ENCODE measurements at regions not wholly inside any gene's neighbourhood (a gene's known extent, or its start where the extent isn't known, plus 50 kb on each side); places are given as distances from the start of the nearest gene placed in this dataset.
"Not testable (repeated sequence)": the region's sequence is repeated elsewhere in the genome, so short reads cannot be mapped to it uniquely, and the experiment has no call there.

GRCh38 chr3:162398554-162398953, 901.9 kb downstream of the OTOL1 start:
- Mint-ChIP-seq H3K4me3 (no peak overlapping the region), H3K36me3 (ENCODE audit: low read depth) (peaks cover 4% of the 10 kb centered on the region), H3K27me3 (ENCODE audit: low read depth) (no peaks in the 10 kb centered on the region), H3K9me3 (peaks cover 4% of the 10 kb centered on the region), H3K4me1 (no peaks in the 10 kb centered on the region), H3K27ac (ENCODE audit: unreplicated experiment) (no peak overlapping the region)
- no peak for DNase-seq (ENCODE audit: low read depth, low spot score)
- TF ChIP-seq CTCF (conservative IDR thresholded peaks at IDR 0.05) = no peak

GRCh38 chr3:162400697-162401096, 904.1 kb downstream of the OTOL1 start:
- no peak overlapping the region for H3K4me3 Mint-ChIP-seq
- no peaks in the 10 kb centered on the region for H3K4me1 Mint-ChIP-seq
- TF ChIP-seq CTCF (conservative IDR thresholded peaks at IDR 0.05) = no peak
- no peaks in the 10 kb centered on the region for H3K27me3 Mint-ChIP-seq (ENCODE audit: low read depth)
- H3K27ac Mint-ChIP-seq (ENCODE audit: unreplicated experiment) = no peak overlapping the region
- no peak for DNase-seq (ENCODE audit: low read depth, low spot score)
- H3K36me3 Mint-ChIP-seq (ENCODE audit: low read depth) = no peaks in the 10 kb centered on the region
- H3K9me3 Mint-ChIP-seq = peaks cover 4% of the 10 kb centered on the region

- not testable (repeated sequence) for H3K9me3 Mint-ChIP-seq; DNase-seq (ENCODE audit: low read depth, low spot score); H3K4me1 Mint-ChIP-seq; H3K36me3 Mint-ChIP-seq (ENCODE audit: low read depth); H3K27ac Mint-ChIP-seq (ENCODE audit: unreplicated experiment); H3K27me3 Mint-ChIP-seq (ENCODE audit: low read depth); H3K4me3 Mint-ChIP-seq
Observed at GRCh38 chr3:162411556-162411955, 914.9 kb downstream of the OTOL1 start.

GRCh38 chr3:162421721-162422120, 925.1 kb downstream of the OTOL1 start:
- no peaks in the 10 kb centered on the region for H3K4me1 Mint-ChIP-seq
- H3K27me3 Mint-ChIP-seq (ENCODE audit: low read depth) = no peaks in the 10 kb centered on the region
- DNase-seq (ENCODE audit: low read depth, low spot score) = no peak
- no peak overlapping the region for H3K27ac Mint-ChIP-seq (ENCODE audit: unreplicated experiment)
- no peak for TF ChIP-seq CTCF (conservative IDR thresholded peaks at IDR 0.05)
- H3K9me3 Mint-ChIP-seq = no peaks in the 10 kb centered on the region
- H3K36me3 Mint-ChIP-seq (ENCODE audit: low read depth) = no peaks in the 10 kb centered on the region
- H3K4me3 Mint-ChIP-seq = no peak overlapping the region

GRCh38 chr3:162428192-162428591, 931.6 kb downstream of the OTOL1 start:
- Mint-ChIP-seq H3K27ac (ENCODE audit: unreplicated experiment) (no peak overlapping the region), H3K4me1 (no peaks in the 10 kb centered on the region)
- DNase-seq (ENCODE audit: low read depth, low spot score) = no peak

GRCh38 chr3:162435750-162436149, 939.1 kb downstream of the OTOL1 start:
- H3K9me3 Mint-ChIP-seq = peaks cover 19% of the 10 kb centered on the region
- peaks cover 2% of the 10 kb centered on the region for H3K36me3 Mint-ChIP-seq (ENCODE audit: low read depth)
- no peak overlapping the region for H3K27ac Mint-ChIP-seq (ENCODE audit: unreplicated experiment)
- TF ChIP-seq CTCF (conservative IDR thresholded peaks at IDR 0.05) = no peak
- H3K4me3 Mint-ChIP-seq = no peak overlapping the region
- DNase-seq (ENCODE audit: low read depth, low spot score) = no peak
- no peaks in the 10 kb centered on the region for H3K4me1 Mint-ChIP-seq
- no peaks in the 10 kb centered on the region for H3K27me3 Mint-ChIP-seq (ENCODE audit: low read depth)

More at GRCh38 chr3:162428192-162428591, 931.6 kb downstream of the OTOL1 start:
- Mint-ChIP-seq H3K9me3 (peaks cover 12% of the 10 kb centered on the region), H3K27me3 (ENCODE audit: low read depth) (no peaks in the 10 kb centered on the region), H3K4me3 (no peak overlapping the region), H3K36me3 (ENCODE audit: low read depth) (no peaks in the 10 kb centered on the region)
- TF ChIP-seq CTCF (conservative IDR thresholded peaks at IDR 0.05) = no peak

Measured in neural crest cell (in vitro differentiated cells).